NOMO-1 treated with DMSO at 0.1 percent for 48 hours (cell line): ENCODE measurements at regions not wholly inside any gene's neighbourhood (a gene's known extent, or its start where the extent isn't known, plus 50 kb on each side); places are given as distances from the start of the nearest gene placed in this dataset.

Experiments used
- DNase-seq: peaks from one replicate; lab custom pipeline; 2025; ENCODE audit not compliant: unreplicated experiment; lab: John Stamatoyannopoulos, UW

DNA sequence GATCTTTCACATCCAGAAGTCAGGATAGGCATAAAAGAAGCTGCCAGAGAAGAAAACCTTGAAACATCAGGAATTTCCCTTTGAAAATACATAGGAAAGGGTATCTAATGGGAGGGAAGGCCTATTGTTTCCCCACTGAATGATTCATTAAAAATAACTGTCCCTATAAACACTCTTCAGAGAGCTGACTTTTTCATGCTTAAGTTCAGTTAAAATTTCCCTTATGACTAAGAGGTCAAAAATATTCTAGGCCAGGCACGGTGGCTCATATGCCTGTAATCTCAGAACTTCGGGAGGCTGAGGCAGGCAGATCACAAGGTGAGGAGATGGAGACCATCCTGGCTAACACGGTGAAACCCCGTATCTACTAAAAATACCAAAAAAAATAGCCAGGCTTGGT is 499.5 kb downstream of the ENC1 start:
- no peak for DNase-seq

- no peak for DNase-seq
Measured at GRCh38 chr5:74140409-74140808, 500.1 kb downstream of the ENC1 start.

- no peak for DNase-seq
Measured at GRCh38 chr5:74139589-74139988, 500.9 kb downstream of the ENC1 start.

- DNase-seq = no peak
Measured at GRCh38 chr5:74138721-74139120, 501.8 kb downstream of the ENC1 start.

DNA sequence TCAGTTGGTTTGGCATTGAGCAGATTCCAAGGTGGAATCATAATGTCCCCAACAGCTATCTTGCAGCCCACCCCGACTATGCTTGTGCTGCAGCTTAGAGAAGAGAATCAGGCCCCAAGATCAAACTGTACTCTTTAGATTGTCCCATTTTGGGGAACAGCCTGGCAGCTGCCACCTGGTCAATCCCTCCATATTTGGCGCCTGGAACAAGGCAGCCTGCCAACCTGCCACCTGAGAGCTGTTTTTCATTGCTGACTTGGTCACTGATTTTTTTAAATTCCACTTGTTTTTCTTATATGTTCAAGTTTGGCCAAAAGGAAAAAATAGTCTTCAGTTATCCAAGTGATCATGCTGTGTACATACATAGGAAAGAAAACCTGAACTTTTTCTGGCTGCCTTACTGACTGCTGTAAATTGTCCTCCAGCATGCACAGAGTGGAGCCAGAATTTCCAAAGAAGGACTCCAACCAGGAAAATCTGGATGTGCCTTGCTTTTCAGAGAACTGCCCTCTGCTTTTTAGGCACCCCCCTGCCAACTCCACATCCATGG is 504.2 kb downstream of the ENC1 start:
- DNase-seq = no peak

DNA sequence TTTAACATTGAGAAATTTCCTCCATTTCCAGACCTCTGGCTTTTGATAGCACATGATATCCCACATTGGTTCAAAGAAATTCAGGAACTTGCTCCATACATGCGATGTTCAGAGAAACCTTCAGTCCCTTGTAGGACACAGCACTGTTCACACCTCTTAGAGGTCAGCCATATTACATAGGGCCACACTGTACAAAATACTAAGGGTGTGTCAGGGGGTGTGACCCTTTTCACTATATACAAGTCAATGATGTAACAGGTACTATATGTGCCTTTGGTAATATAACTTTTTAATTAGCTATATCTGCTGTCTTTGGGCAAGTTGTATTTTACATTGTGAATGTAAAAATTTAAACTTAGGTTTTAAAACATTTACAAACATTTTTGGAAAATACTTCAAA is 505.5 kb downstream of the ENC1 start:
- DNase-seq = no peak

DNA sequence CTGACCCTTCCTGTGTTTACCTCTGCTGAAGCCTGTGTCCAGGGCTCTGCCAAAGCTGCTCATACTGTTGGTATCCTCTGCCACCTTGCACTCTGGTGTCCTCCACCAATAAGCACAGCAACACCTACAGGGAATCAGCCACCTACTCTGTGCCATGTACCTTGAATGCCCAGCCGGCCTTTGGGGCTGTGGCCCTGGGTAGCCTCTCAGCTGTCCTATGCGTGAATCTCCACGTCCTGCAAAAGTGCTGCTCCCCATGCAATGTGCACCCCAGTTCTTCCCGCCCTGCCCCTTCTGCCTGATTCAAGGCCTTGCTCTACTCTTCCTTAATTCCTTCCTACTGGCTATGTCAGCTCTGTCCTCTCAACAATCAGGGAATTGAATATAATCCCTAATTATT is 506.5 kb downstream of the ARHGEF28 start:
- DNase-seq = no peak

GRCh38 chr5:74131250-74131649 is 505.3 kb downstream of the ARHGEF28 start:
- DNase-seq = no peak

DNA sequence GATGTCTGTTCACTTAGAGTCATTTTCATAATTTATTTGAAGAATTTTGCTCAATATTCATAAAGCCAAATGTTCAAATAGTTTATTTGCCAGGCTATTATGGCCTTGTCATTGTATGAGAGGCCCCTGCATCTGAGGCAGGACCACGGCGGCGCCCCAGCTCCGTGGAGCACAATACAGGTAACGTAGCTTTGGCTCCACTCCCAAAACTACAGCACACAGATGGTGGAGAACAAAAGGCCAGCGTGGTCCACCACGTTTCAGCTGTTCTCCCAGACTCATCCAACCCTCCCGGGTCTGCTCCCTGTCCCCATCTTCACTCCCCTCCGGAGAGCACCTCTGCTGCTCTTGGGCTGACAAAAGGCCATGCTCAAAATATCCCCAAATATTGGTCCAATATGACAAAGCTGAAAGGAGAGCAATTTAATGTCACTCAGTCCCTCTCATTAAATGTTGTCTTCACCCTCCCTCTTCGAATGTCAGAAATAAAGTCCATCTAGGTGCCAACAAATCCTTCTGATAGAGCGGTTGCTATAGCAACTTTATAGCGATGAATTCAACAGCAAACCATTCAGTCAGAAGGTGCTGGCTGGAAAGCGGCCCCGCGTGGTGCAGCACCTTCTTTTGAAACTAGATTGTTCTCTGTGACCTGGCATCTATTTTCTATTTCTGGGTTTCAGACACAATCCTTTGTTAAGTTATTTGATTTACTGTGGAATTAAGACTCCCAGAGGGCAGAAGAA is 504.3 kb downstream of the ARHGEF28 start:
- DNase-seq = no peak

- DNase-seq = no peak
Measured at GRCh38 chr5:74127381-74128320, 501.7 kb downstream of the ARHGEF28 start.

DNA sequence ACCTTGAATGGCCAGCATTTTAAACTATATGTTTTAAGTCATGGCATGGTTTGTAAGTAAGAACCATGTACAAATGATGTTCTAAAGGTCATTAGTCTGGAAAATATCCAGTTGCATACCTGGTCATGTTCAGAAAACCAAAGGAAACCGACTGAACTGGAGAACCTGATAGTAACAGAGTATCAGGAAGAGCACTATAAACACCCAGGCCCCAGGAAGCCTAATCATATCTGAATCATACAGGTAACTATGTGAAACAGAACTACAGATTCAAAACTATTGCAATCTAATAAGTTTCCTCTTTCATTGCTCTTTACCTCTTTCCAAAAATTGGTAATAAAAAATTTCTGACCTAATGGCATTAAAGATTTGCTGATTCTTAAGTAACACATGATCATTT is 500.3 kb downstream of the ARHGEF28 start:
- no peak for DNase-seq

DNA sequence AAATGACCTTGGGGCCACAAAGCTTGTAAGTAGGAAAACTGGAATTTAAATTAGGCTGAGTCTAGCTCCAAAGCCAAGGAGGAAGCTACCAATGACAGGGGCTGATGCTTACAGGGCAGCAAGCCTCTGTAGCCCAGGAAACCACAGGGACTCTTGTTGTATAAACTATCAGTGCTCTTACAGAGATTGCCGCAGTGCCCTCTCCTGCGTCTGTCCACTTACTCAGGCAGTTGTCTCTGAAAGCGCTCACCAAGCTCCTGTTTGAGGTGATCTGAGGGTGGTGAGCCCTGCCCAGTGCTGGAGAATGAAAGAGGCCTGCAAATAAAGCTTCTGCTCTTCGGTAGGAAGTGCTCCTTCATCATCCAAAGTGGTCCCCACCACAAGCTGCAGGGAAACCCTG is 498.8 kb downstream of the ARHGEF28 start:
- DNase-seq = no peak

DNA sequence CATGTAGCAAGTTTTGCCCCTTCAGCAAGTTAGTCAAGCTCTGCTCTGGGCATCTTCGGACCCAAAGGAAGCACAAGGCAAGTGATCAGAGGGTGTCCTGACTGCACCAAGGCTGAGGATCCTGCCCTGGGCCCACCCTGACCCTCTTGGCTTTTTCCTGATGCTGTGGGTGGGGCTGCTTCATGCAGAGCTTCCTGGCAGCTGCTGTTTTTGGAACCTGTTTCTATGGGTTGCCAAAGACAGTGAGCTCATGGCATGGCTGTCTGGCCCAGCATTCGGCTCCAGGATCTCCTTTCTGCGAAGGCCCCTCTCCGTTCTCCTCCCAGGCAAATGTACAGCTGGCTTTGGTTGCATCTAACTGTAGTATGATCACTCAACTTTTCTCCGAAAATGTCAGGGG is 497.9 kb downstream of the ARHGEF28 start:
- no peak for DNase-seq

DNA sequence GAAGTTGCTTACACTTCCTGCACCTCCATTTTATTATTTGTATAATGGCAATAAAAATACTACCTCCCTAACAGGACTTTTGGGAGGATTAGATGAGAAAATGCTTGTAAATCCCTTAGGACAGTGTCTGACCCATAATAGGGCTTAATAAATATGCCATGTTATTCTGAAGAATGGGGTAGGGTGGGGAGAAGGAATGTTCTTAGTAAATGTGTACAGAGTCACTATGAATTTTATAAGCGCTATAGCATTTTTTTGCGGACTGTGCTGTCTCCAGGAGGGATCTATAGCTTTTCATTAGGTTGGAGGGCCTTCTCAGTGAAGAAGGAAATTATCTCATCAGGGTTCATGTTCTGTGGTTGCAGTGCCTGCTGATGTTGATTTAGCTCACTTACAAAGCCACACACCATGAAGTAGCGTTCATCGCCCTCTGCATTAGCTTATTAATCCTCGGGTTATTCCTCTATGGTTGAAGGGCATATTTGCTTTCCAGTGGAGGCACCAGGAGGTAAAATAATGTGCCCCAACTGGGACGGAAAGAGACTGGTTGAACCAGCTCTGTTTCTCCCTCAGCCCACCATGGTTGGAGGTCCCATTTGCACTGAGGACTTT is 497.1 kb downstream of the ARHGEF28 start:
- no peak for DNase-seq

- DNase-seq = peak; percentile 3
Measured at GRCh38 chr5:74122175-74122574, 496.2 kb downstream of the ARHGEF28 start.

GRCh38 chr5:74120585-74120984 is 494.6 kb downstream of the ARHGEF28 start:
- DNase-seq = no peak

DNA sequence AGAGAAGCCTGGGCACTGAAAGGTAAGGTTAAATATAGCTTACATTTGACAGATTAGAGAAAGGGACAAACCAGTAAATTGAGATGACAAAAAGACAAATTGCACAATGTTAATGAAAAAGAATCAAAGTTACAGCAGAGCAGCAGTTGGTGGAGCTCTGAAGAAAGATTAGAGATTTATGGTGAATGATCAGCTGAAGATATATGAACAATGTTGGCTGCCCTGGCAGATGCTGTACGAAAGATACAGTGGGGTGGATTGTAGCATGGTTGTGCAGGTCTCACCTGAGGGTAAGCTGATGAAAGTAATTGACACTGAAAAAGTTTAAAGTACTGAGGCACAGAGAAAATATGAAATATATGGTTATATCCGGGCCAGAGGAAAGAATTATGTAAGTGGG is 492.1 kb downstream of the ARHGEF28 start:
- no peak for DNase-seq

GRCh38 chr5:74116984-74117383 is 491.0 kb downstream of the ARHGEF28 start:
- DNase-seq = no peak

GRCh38 chr5:74116266-74116665 is 490.3 kb downstream of the ARHGEF28 start:
- no peak for DNase-seq

DNA sequence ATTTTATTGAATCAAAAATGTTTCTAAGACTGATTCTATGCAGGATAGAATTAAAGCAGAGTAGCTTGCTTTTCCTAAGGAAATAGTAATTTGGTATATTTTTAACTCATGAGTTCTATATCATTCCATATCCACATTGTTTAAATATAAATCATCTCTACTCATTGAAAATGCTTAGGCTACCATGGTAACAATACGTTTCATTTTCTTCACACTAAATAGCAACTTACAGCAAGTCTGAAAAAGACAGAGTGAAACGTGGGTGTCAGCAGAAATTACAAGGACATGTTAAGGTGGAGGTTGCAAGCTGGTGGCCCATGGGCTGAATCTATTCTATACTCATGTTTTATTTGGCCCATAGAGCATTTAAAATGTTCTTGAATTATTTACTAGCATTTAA is 487.9 kb downstream of the ARHGEF28 start:
- DNase-seq = no peak

DNA sequence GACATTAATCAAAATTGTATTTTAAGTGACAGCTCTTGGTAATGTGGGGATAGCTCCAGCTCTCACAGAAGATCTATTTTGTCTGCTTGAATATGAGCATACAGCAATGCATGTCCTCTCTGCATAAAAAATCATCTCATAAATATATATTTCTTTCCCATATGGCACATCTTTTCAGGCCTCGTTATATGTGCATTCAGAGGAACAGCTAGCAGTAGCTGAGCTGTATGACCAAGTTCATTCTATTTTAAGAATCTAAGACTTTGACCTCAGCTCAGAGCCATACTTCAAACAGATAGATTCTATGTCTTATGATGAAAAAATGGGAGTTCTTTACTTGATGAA is 487.2 kb downstream of the ARHGEF28 start:
- no peak for DNase-seq
